B cell (primary cell): ENCODE measurements at regions not wholly inside any gene's neighbourhood (a gene's known extent, or its start where the extent isn't known, plus 50 kb on each side); places are given as distances from the start of the nearest gene placed in this dataset.

Source experiments
- ATAC-seq: fragments of 200-7000 bp; cut with Tn5 transposase; one replicate; pipeline ENCODE4 v1.10.0; 2021; ENCODE audit warnings: low read depth, mild to moderate bottlenecking, moderate number of reproducible peaks, moderate library complexity
- CTCF ChIA-PET: fragments of 350-600 bp; sonication (Branson Sonifier 250); formaldehyde crosslinking; loops from one replicate; lab custom pipeline; 2021; ENCODE audit warnings: antibody characterized with exemption, inconsistent platforms; lab: Charles Lee
- POLR2A ChIA-PET: fragments of 350-600 bp; sonication (Branson Sonifier 250); formaldehyde crosslinking; loops from one replicate; lab custom pipeline; 2021; ENCODE audit warnings: antibody characterized with exemption; lab: Charles Lee
- DNase-seq: peaks from one replicate; pipeline ENCODE4 v3.0.0; 2013
- H2AFZ ChIP-seq: 2 replicates; pipeline ENCODE4 v1.6.1; 2012; ENCODE audit warnings: mild to moderate bottlenecking, low read depth, low read length; ENCODE audit not compliant: insufficient read depth, poor library complexity, severe bottlenecking
- H3K27ac ChIP-seq, 2 donors: 1 replicate in 1 of 2; 2 replicates in 1 of 2; pipeline ENCODE4 v1.5.1; 2012 to 2013; ENCODE audit warnings: low read length in 2 of 2, mild to moderate bottlenecking in 2 of 2, moderate library complexity in 1 of 2
- H3K27me3 ChIP-seq, 4 experiments: fragments of 200-600 bp in 1 of 4; sonication (generic) in 1 of 4; replicated peaks in 1 of 4; 1 replicate in 2 of 4; 2 replicates in 2 of 4; pipeline versions ENCODE4 v1.6.1 to v1.7.0; 2013 to 2016; ENCODE audit warnings: low read length in 3 of 4, mild to moderate bottlenecking in 2 of 4, mixed read lengths in 1 of 4, moderate library complexity in 1 of 4; ENCODE audit not compliant: insufficient read depth in 4 of 4, control insufficient read depth in 3 of 4; ENCODE audit errors: control extremely low read depth in 1 of 4
- H3K36me3 ChIP-seq, 2 experiments: replicated peaks in 1 of 2; 1 replicate in 1 of 2; 2 replicates in 1 of 2; pipeline versions ENCODE4 v1.6.1 to v1.7.1; 2013; ENCODE audit warnings: low read length in 1 of 2; ENCODE audit not compliant: insufficient read depth in 2 of 2, control insufficient read depth in 1 of 2; ENCODE audit errors: control extremely low read depth in 1 of 2, extremely low read depth in 1 of 2
- H3K4me1 ChIP-seq, 2 donors: fragments of 200-600 bp in 1 of 2; sonication (generic) in 1 of 2; 1 replicate in 1 of 2; 2 replicates in 1 of 2; pipeline versions ENCODE4 v1.5.1 to v1.6.1; 2013 to 2017; ENCODE audit warnings: low read length in 2 of 2; ENCODE audit not compliant: control insufficient read depth in 2 of 2, insufficient read depth in 2 of 2
- H3K4me2 ChIP-seq: replicated peaks from 2 replicates; pipeline ENCODE3; 2012; ENCODE audit warnings: mild to moderate bottlenecking, low read depth, low read length; ENCODE audit not compliant: poor library complexity, severe bottlenecking
- H3K4me3 ChIP-seq, 5 experiments: fragments of 200-600 bp in 1 of 5; sonication (generic) in 1 of 5; 1 replicate in 3 of 5; 2 replicates in 2 of 5; pipeline versions ENCODE4 v1.5.1 to v1.7.0; 2011 to 2016; ENCODE audit warnings: low read length in 4 of 5, mild to moderate bottlenecking in 4 of 5, low read depth in 2 of 5, control low read depth in 1 of 5, moderate library complexity in 1 of 5; ENCODE audit not compliant: insufficient read depth in 1 of 5; ENCODE audit errors: control extremely low read depth in 1 of 5, extremely low read depth in 1 of 5
- H3K79me2 ChIP-seq: fragments of 200-600 bp; sonication (generic); one replicate; pipeline ENCODE4 v1.6.0; 2016; ENCODE audit warnings: low read length; ENCODE audit not compliant: control insufficient read depth, insufficient read depth
- H3K9ac ChIP-seq: fragments of 200-600 bp; sonication (generic); 2 replicates; pipeline ENCODE4 v1.6.1; 2017; ENCODE audit warnings: mild to moderate bottlenecking, low read length, moderate library complexity
- H3K9me3 ChIP-seq, 3 donors: one replicate each; pipeline versions ENCODE4 v1.6.1 to v1.7.1; 2013; ENCODE audit warnings: low read length in 2 of 3; ENCODE audit not compliant: control insufficient read depth in 2 of 3, insufficient read depth in 1 of 3; ENCODE audit errors: control extremely low read depth in 1 of 3
- H4K20me1 ChIP-seq: 2 replicates; pipeline ENCODE4 v1.6.0; 2012; ENCODE audit warnings: mild to moderate bottlenecking, low read length; ENCODE audit not compliant: insufficient read depth, control insufficient read depth, poor library complexity, severe bottlenecking
- H3K27ac Mint-ChIP-seq: one replicate; pipeline ENCODE4 v1.8.0; 2021; ENCODE audit warnings: mixed read lengths
- H3K27me3 Mint-ChIP-seq: one replicate; pipeline ENCODE4 v1.8.0; 2021; ENCODE audit warnings: mixed read lengths
- H3K4me1 Mint-ChIP-seq: one replicate; pipeline ENCODE4 v1.8.0; 2021; ENCODE audit warnings: mixed read lengths
- H3K4me3 Mint-ChIP-seq: one replicate; pipeline ENCODE4 v1.8.0; 2021; ENCODE audit warnings: mixed read lengths
- H3K9me3 Mint-ChIP-seq: one replicate; pipeline ENCODE4 v1.8.0; 2022; ENCODE audit warnings: mixed read lengths; ENCODE audit not compliant: insufficient read depth
- CTCF ChIP-seq: fragments of 200-600 bp; IDR thresholded peaks from one replicate; pipeline ENCODE4 v1.8.0; 2022; ENCODE audit warnings: antibody characterized with exemption, mild to moderate bottlenecking
- EZH2 ChIP-seq: IDR thresholded peaks from 2 replicates; pipeline ENCODE4 v1.6.1; 2012; ENCODE audit warnings: borderline replicate concordance, low read depth, mild to moderate bottlenecking, moderate library complexity, low read length; ENCODE audit not compliant: insufficient read depth, poor library complexity, severe bottlenecking
- WGBS: methylation state at CpG from one replicate; pipeline ENCODE4 v1.1.5; 2013; ENCODE audit warnings: missing lambda C conversion rate; ENCODE audit not compliant: insufficient coverage; 5-methylcytosine and 5-hydroxymethylcytosine counted together
- intact Hi-C: fragments of 100-400 bp; cut with micrococcal nuclease; formaldehyde crosslinking; loops from one replicate; pipeline ENCODE4 v1.10.0; 2022

DNA sequence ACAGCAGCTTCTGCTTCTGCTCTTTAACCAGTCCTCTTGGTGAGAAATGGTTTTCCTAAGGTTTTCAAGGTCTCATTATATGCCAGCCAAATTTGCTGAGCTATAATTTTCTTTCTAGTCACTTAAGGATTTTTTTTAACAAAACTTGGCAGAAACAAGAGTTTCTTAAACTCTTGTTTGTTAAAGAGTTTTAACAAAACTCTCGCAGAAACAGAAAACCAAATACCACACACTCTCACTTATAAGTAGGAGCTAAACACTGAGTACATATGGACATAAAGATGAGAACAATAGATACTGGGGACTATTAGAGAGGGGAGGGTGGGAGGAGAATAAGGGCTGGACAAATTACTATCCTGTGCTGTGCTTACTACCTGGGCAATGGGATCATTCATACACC, 908.3 kb downstream of the TUSC7 start:
- H3K9me3 ChIP-seq = no peaks in the 10 kb centered on the region
- Mint-ChIP-seq H3K27ac (no peak overlapping the region), H3K4me1 (no peaks in the 10 kb centered on the region), H3K4me3 (no peak overlapping the region), H3K27me3 (no peaks in the 10 kb centered on the region), H3K9me3 (peaks cover 2% of the 10 kb centered on the region)
- DNase-seq = no peak
- no peak overlapping the region for H2AFZ ChIP-seq
- no peaks in the 10 kb centered on the region for H3K27me3 ChIP-seq
- TF ChIP-seq CTCF = no peak
- TF ChIP-seq EZH2 = no peak
- no peaks in the 10 kb centered on the region for H4K20me1 ChIP-seq
- intact Hi-C loops = no loop called here
- H3K4me2 ChIP-seq = no peak overlapping the region
- H3K9ac ChIP-seq = no peak overlapping the region
- H3K27ac ChIP-seq = no peak overlapping the region
- ChIA-PET POLR2A (no interaction called here), CTCF (no interaction called here)
- no peaks in the 10 kb centered on the region for H3K36me3 ChIP-seq
- H3K79me2 ChIP-seq = no peaks in the 10 kb centered on the region
- no peak overlapping the region for H3K4me3 ChIP-seq
- no peaks in the 10 kb centered on the region for H3K4me1 ChIP-seq
- no CpG with 5 or more reads among the region's 1 CpG for WGBS
- ATAC-seq = no peak

GRCh38 chr3:117618462-117618861, 908.9 kb downstream of the TUSC7 start:
- H3K4me3 ChIP-seq = no peak overlapping the region
- H3K36me3 ChIP-seq = no peaks in the 10 kb centered on the region
- H4K20me1 ChIP-seq = no peaks in the 10 kb centered on the region
- DNase-seq = no peak
- no peak for TF ChIP-seq EZH2
- no peak for TF ChIP-seq CTCF
- no peaks in the 10 kb centered on the region for H3K79me2 ChIP-seq
- POLR2A ChIA-PET = no interaction called here
- no CpG with 5 or more reads among the region's 1 CpG for WGBS
- ATAC-seq = no peak
- no peak overlapping the region for H2AFZ ChIP-seq
- no peaks in the 10 kb centered on the region for H3K27me3 Mint-ChIP-seq
- no peak overlapping the region for H3K27ac ChIP-seq
- H3K9me3 Mint-ChIP-seq = peaks cover 2% of the 10 kb centered on the region
- intact Hi-C loops = no loop called here
- no peaks in the 10 kb centered on the region for H3K9me3 ChIP-seq
- H3K27me3 ChIP-seq = no peaks in the 10 kb centered on the region
- no peaks in the 10 kb centered on the region for H3K4me1 ChIP-seq
- H3K27ac Mint-ChIP-seq = no peak overlapping the region
- no peak overlapping the region for H3K4me2 ChIP-seq
- H3K4me3 Mint-ChIP-seq = no peak overlapping the region
- CTCF ChIA-PET = no interaction called here
- H3K4me1 Mint-ChIP-seq = no peaks in the 10 kb centered on the region
- H3K9ac ChIP-seq = no peak overlapping the region
